ENCODE measurements at regions not wholly inside any gene's neighbourhood (a gene's known extent, or its start where the extent isn't known, plus 50 kb on each side); places are given as distances from the start of the nearest gene placed in this dataset.

GRCh38 chr2:145323512-145323911 lies 803.6 kb upstream of the ZEB2 start:
- peak; percentile 25 for DNase-seq

GRCh38 chr2:145321344-145321743 lies 801.4 kb upstream of the ZEB2 start:
- no peak for DNase-seq

GRCh38 chr2:145316496-145316895 lies 796.6 kb upstream of the ZEB2 start:
- DNase-seq: no peak

GRCh38 chr2:145315053-145315452 lies 795.1 kb upstream of the ZEB2 start:
- DNase-seq: no peak

- DNase-seq: no peak
Observed at GRCh38 chr2:145314119-145314633, 794.3 kb upstream of the ZEB2 start.

GRCh38 chr2:145305889-145306288 lies 786.0 kb upstream of the ZEB2 start:
- no peak for DNase-seq

- no peak for DNase-seq
Observed at GRCh38 chr2:145304501-145304900, 784.6 kb upstream of the ZEB2 start.

- no peak for DNase-seq
Observed at GRCh38 chr2:145303536-145303935, 783.6 kb upstream of the ZEB2 start.

- no peak for DNase-seq
Observed at GRCh38 chr2:145302886-145303285, 783.0 kb upstream of the ZEB2 start.

- DNase-seq: no peak
Observed at GRCh38 chr2:145302451-145302850, 782.5 kb upstream of the ZEB2 start.

- DNase-seq: no peak
Observed at GRCh38 chr2:145299368-145299767, 779.4 kb upstream of the ZEB2 start.

GRCh38 chr2:145292166-145292565 lies 772.2 kb upstream of the ZEB2 start:
- no peak for DNase-seq

- DNase-seq: no peak
Observed at GRCh38 chr2:145290986-145291385, 771.1 kb upstream of the ZEB2 start.

- no peak for DNase-seq
Observed at GRCh38 chr2:145289946-145290345, 770.0 kb upstream of the ZEB2 start.

GRCh38 chr2:145288650-145289496 lies 769.0 kb upstream of the ZEB2 start:
- DNase-seq: no peak

GRCh38 chr2:145287736-145288135 lies 767.8 kb upstream of the ZEB2 start:
- peak; percentile 8 for DNase-seq

GRCh38 chr2:145286716-145287275 lies 766.9 kb upstream of the ZEB2 start:
- no peak for DNase-seq

- DNase-seq: no peak
Observed at GRCh38 chr2:145284551-145284950, 764.6 kb upstream of the ZEB2 start.

- DNase-seq: no peak
Observed at GRCh38 chr2:145283131-145283530, 763.2 kb upstream of the ZEB2 start.

- peak; percentile 44 for DNase-seq
Observed at GRCh38 chr2:145277922-145278321, 758.0 kb upstream of the ZEB2 start.

- DNase-seq: peak; percentile 10
Observed at GRCh38 chr2:145273840-145274239, 753.9 kb upstream of the ZEB2 start.

- no peak for DNase-seq
Observed at GRCh38 chr2:145268931-145269330, 749.0 kb upstream of the ZEB2 start.

- no peak for DNase-seq
Observed at GRCh38 chr2:145267451-145267850, 747.5 kb upstream of the ZEB2 start.

GRCh38 chr2:145265244-145265643 lies 745.3 kb upstream of the ZEB2 start:
- DNase-seq: no peak
